ENCODE measurements at regions not wholly inside any gene's neighbourhood (a gene's known extent, or its start where the extent isn't known, plus 50 kb on each side); places are given as distances from the start of the nearest gene placed in this dataset.

GRCh38 chr9:108569624-108570023 is 286.2 kb downstream of the ACTL7B start:
- intact Hi-C loops (cut with micrococcal nuclease): loop anchor here (5.0 kb wide), 1 partner anchor 1427 kb away; no protein-coding TSS in a partner anchor
- H3K4me1 ChIP-seq (ENCODE audit: control insufficient read depth in 2 of 2, insufficient read depth in 2 of 2, low read length in 2 of 2): no peaks in the 10 kb centered on the region
- Mint-ChIP-seq H3K9me3 (ENCODE audit: insufficient read depth) (no peaks in the 10 kb centered on the region), H3K27me3 (peaks cover 9% of the 10 kb centered on the region), H3K27ac (no peak overlapping the region), H3K4me1 (no peaks in the 10 kb centered on the region), H3K4me3 (no peak overlapping the region)
- ChIA-PET POLR2A (no interaction called here), CTCF (interaction anchor here (0.6 to 1.1 kb wide), 2 partner anchors 17 to 1085 kb away, joined by 3 to 4 read pairs; no protein-coding TSS in a partner anchor)
- no peaks in the 10 kb centered on the region for H3K36me3 ChIP-seq (replicated peaks in 1 of 2; ENCODE audit: control extremely low read depth in 1 of 2, control insufficient read depth in 1 of 2, extremely low read depth in 1 of 2, insufficient read depth in 2 of 2, low read length in 1 of 2)
- no peaks in the 10 kb centered on the region for H4K20me1 ChIP-seq (ENCODE audit: control insufficient read depth, insufficient read depth, low read length, poor library complexity, severe bottlenecking)
- H2AFZ ChIP-seq (ENCODE audit: insufficient read depth, low read depth, low read length, poor library complexity, severe bottlenecking): no peak overlapping the region
- H3K27ac ChIP-seq (ENCODE audit: low read length in 2 of 2): no peak overlapping the region
- H3K79me2 ChIP-seq (ENCODE audit: control insufficient read depth, insufficient read depth, low read length): no peaks in the 10 kb centered on the region
- DNase-seq: no peak
- 73% methylated on average over 3 of the region's 3 CpGs for WGBS (ENCODE audit: insufficient coverage)
- H3K4me3 ChIP-seq (ENCODE audit: control extremely low read depth in 1 of 5, extremely low read depth in 1 of 5, insufficient read depth in 1 of 5, low read depth in 2 of 5, low read length in 4 of 5): no peak overlapping the region
- no peak for ATAC-seq (ENCODE audit: low read depth)
- TF ChIP-seq EZH2 (IDR thresholded peaks at IDR 0.05; ENCODE audit: borderline replicate concordance, insufficient read depth, low read depth, low read length, poor library complexity, severe bottlenecking) (no peak), CTCF (IDR thresholded peaks at IDR 0.05) (no peak)
- H3K4me2 ChIP-seq (replicated peaks; ENCODE audit: low read depth, low read length, poor library complexity, severe bottlenecking): no peak overlapping the region
- H3K27me3 ChIP-seq (replicated peaks in 1 of 4; ENCODE audit: control extremely low read depth in 1 of 4, control insufficient read depth in 3 of 4, insufficient read depth in 4 of 4, low read length in 3 of 4): no peaks in the 10 kb centered on the region
- no peak overlapping the region for H3K9ac ChIP-seq (ENCODE audit: low read length)
- no peaks in the 10 kb centered on the region for H3K9me3 ChIP-seq (ENCODE audit: control extremely low read depth in 1 of 3, control insufficient read depth in 2 of 3, insufficient read depth in 1 of 3, low read length in 2 of 3)

- H3K4me3 ChIP-seq (ENCODE audit: control extremely low read depth in 1 of 5, extremely low read depth in 1 of 5, insufficient read depth in 1 of 5, low read depth in 2 of 5, low read length in 4 of 5): no peak overlapping the region
- POLR2A ChIA-PET: no interaction called here
- no peak overlapping the region for H3K9ac ChIP-seq (ENCODE audit: low read length)
- H3K4me2 ChIP-seq (replicated peaks; ENCODE audit: low read depth, low read length, poor library complexity, severe bottlenecking): no peak overlapping the region
- no peak overlapping the region for H3K27ac Mint-ChIP-seq
- intact Hi-C loops (cut with micrococcal nuclease): loop anchor here (5.0 kb wide), 1 partner anchor 1426 kb away; no protein-coding TSS in a partner anchor
- no peaks in the 10 kb centered on the region for H3K9me3 Mint-ChIP-seq (ENCODE audit: insufficient read depth)
- no peaks in the 10 kb centered on the region for H3K4me1 ChIP-seq (ENCODE audit: control insufficient read depth in 2 of 2, insufficient read depth in 2 of 2, low read length in 2 of 2)
- H3K36me3 ChIP-seq (replicated peaks in 1 of 2; ENCODE audit: control extremely low read depth in 1 of 2, control insufficient read depth in 1 of 2, extremely low read depth in 1 of 2, insufficient read depth in 2 of 2, low read length in 1 of 2): no peaks in the 10 kb centered on the region
- no peak for TF ChIP-seq EZH2 (IDR thresholded peaks at IDR 0.05; ENCODE audit: borderline replicate concordance, insufficient read depth, low read depth, low read length, poor library complexity, severe bottlenecking)
- TF ChIP-seq CTCF (IDR thresholded peaks at IDR 0.05): no peak
- no peak for DNase-seq
- H3K4me1 Mint-ChIP-seq: no peaks in the 10 kb centered on the region
- H3K9me3 ChIP-seq (ENCODE audit: control extremely low read depth in 1 of 3, control insufficient read depth in 2 of 3, insufficient read depth in 1 of 3, low read length in 2 of 3): no peaks in the 10 kb centered on the region
- no peaks in the 10 kb centered on the region for H3K27me3 ChIP-seq (replicated peaks in 1 of 4; ENCODE audit: control extremely low read depth in 1 of 4, control insufficient read depth in 3 of 4, insufficient read depth in 4 of 4, low read length in 3 of 4)
- no peaks in the 10 kb centered on the region for H3K79me2 ChIP-seq (ENCODE audit: control insufficient read depth, insufficient read depth, low read length)
- no peaks in the 10 kb centered on the region for H4K20me1 ChIP-seq (ENCODE audit: control insufficient read depth, insufficient read depth, low read length, poor library complexity, severe bottlenecking)
- 76% methylated on average over 2 of the region's 3 CpGs for WGBS (ENCODE audit: insufficient coverage)
- CTCF ChIA-PET: interaction anchor here (4.0 kb wide), 1 partner anchor 10 kb away, joined by 13 read pairs; no protein-coding TSS in a partner anchor
- H3K27me3 Mint-ChIP-seq: peaks cover 9% of the 10 kb centered on the region
- no peak for ATAC-seq (ENCODE audit: low read depth)
- H3K4me3 Mint-ChIP-seq: no peak overlapping the region
- H3K27ac ChIP-seq (ENCODE audit: low read length in 2 of 2): no peak overlapping the region
- no peak overlapping the region for H2AFZ ChIP-seq (ENCODE audit: insufficient read depth, low read depth, low read length, poor library complexity, severe bottlenecking)
Observed at GRCh38 chr9:108568093-108568492, 287.7 kb downstream of the ACTL7B start.

Measured in B cell (primary cell).